ENCODE measurements at regions not wholly inside any gene's neighbourhood (a gene's known extent, or its start where the extent isn't known, plus 50 kb on each side); places are given as distances from the start of the nearest gene placed in this dataset.

- TF ChIP-seq CTCF (conservative IDR thresholded peaks at IDR 0.05 in 1 of 2, IDR thresholded peaks at IDR 0.05 in 1 of 2; ENCODE audit: low read depth in 1 of 2, low read length in 2 of 2): no peak
- TF ChIP-seq EZH2 (IDR thresholded peaks at IDR 0.05; ENCODE audit: low read length, missing control alignments): no peak
These were observed 524.3 kb downstream of the KCTD12 start for GRCh38 chr13:76361868-76362267.

Measured in fibroblast of lung (primary cell).